ENCODE measurements at regions not wholly inside any gene's neighbourhood (a gene's known extent, or its start where the extent isn't known, plus 50 kb on each side); places are given as distances from the start of the nearest gene placed in this dataset.

DNA sequence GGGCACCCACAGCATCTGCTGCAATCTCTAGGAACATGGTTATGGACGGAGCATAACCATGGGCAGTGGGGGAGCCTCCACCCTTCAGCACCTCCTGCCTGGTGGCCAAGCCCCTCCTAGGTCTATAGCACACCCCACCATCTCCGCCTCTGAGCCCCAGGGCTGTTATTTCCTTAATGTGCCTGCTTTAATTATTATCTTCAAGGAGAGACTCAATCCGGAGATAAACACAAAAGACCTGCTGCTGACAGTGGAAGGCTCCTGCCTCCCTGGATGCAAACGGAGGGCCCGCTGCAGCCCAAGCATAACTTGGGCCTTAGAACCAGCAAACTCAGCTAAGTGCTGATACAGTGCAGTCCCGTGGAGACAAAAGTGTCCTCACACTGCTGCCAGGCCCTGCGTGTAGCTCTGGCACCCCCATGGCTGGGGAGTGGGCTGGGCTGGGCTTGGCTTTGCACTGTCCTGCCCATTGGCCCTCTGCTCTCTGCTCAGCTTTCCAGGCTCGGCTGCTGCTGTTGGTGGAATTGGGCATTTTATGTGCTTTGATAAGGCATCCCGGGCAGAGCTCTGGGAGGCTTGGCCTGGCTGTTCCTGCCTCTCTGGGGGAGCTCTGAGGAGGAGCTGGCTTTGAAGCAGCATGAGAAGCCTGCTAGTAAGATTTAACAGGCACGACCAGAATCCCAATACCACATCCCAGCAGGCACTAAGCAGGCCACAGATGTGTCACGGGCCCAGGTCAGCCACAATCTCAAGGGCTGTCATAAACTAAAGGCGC lies 620.2 kb downstream of the PTPRU start:
- no peak for TF ChIP-seq EZH2phosphoT487 (IDR thresholded peaks at IDR 0.05; ENCODE audit: borderline replicate concordance)
- TF ChIP-seq, protein P1, sequence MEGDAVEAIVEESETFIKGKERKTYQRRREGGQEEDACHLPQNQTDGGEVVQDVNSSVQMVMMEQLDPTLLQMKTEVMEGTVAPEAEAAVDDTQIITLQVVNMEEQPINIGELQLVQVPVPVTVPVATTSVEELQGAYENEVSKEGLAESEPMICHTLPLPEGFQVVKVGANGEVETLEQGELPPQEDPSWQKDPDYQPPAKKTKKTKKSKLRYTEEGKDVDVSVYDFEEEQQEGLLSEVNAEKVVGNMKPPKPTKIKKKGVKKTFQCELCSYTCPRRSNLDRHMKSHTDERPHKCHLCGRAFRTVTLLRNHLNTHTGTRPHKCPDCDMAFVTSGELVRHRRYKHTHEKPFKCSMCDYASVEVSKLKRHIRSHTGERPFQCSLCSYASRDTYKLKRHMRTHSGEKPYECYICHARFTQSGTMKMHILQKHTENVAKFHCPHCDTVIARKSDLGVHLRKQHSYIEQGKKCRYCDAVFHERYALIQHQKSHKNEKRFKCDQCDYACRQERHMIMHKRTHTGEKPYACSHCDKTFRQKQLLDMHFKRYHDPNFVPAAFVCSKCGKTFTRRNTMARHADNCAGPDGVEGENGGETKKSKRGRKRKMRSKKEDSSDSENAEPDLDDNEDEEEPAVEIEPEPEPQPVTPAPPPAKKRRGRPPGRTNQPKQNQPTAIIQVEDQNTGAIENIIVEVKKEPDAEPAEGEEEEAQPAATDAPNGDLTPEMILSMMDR (conservative IDR thresholded peaks at IDR 0.05; ENCODE audit: low read length), result no peak
- no peak overlapping the region for H2AFZ ChIP-seq (ENCODE audit: low read length)
- no peak overlapping the region for H3K4me2 ChIP-seq (ENCODE audit: low read depth, low read length, poor library complexity, severe bottlenecking)
- no peaks in the 10 kb centered on the region for H4K20me1 ChIP-seq (ENCODE audit: insufficient read depth, low read length, poor library complexity, severe bottlenecking)
- H3K9me2 ChIP-seq (replicated peaks; ENCODE audit: low read depth, low read length), result no peaks in the 10 kb centered on the region
- H3F3A ChIP-seq (ENCODE audit: low read depth), result no peaks in the 10 kb centered on the region
- H3K9ac ChIP-seq (ENCODE audit: low read depth, low read length, poor library complexity, severe bottlenecking), result no peak overlapping the region
- peaks cover 5% of the 10 kb centered on the region; the same call in 1 of the 2 replicates for H3K9me3 ChIP-seq (ENCODE audit: insufficient read depth, low read depth, low read length)
- no peak overlapping the region for H3K4me3 ChIP-seq (ENCODE audit: low read length, poor library complexity, severe bottlenecking)
- H3K36me3 ChIP-seq (ENCODE audit: insufficient read depth, low read length), result no peaks in the 10 kb centered on the region
- no peaks in the 10 kb centered on the region for H3K27me3 ChIP-seq (ENCODE audit: insufficient read depth, low read length, poor library complexity, severe bottlenecking)
- no peaks in the 10 kb centered on the region for H3K79me2 ChIP-seq (ENCODE audit: insufficient read depth, low read length)
- H3K4me1 ChIP-seq (ENCODE audit: insufficient read depth, low read length, poor library complexity, severe bottlenecking), result no peaks in the 10 kb centered on the region

DNA sequence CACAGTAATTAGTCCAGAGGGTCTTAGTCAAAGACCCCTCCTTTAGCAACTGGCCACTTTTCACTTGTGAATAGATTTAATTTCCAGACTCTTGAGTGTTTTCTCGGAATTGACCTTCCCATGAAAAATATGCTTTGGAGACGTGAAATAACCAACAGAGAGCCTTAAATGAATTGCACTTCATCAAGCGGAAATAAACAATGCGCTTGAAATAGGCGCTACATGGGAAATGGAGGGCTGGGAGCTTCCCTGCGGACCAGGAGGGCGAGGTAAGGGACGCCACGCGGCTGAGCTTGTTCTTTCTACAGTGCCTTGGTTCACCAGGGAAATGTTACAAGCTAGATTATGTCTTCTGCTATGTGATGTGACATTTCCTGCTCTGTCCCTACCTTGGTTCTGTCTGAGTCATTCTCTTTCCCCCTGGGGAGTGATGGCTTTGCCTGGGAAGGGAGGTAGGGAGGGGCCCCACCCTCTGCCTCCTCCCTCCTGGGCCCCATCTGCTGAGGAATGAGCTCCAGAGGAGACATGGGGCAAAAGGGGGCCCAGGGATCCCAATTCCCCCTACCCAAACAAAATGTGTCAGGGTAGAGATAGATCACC lies 619.3 kb downstream of the PTPRU start:
- no peaks in the 10 kb centered on the region for H4K20me1 ChIP-seq (ENCODE audit: insufficient read depth, low read length, poor library complexity, severe bottlenecking)
- H3K9me2 ChIP-seq (replicated peaks; ENCODE audit: low read depth, low read length), result no peaks in the 10 kb centered on the region
- no peak overlapping the region for H3K4me3 ChIP-seq (ENCODE audit: low read length, poor library complexity, severe bottlenecking)
- H3K9ac ChIP-seq (ENCODE audit: low read depth, low read length, poor library complexity, severe bottlenecking), result no peak overlapping the region
- no peaks in the 10 kb centered on the region for H3K4me1 ChIP-seq (ENCODE audit: insufficient read depth, low read length, poor library complexity, severe bottlenecking)
- no peaks in the 10 kb centered on the region for H3K79me2 ChIP-seq (ENCODE audit: insufficient read depth, low read length)
- no peak overlapping the region for H2AFZ ChIP-seq (ENCODE audit: low read length)
- no peak overlapping the region for H3K4me2 ChIP-seq (ENCODE audit: low read depth, low read length, poor library complexity, severe bottlenecking)
- no peaks in the 10 kb centered on the region for H3K36me3 ChIP-seq (ENCODE audit: insufficient read depth, low read length)
- H3K9me3 ChIP-seq (ENCODE audit: insufficient read depth, low read depth, low read length), result no peaks in the 10 kb centered on the region; the same call in 1 of the 2 replicates
- H3K27me3 ChIP-seq (ENCODE audit: insufficient read depth, low read length, poor library complexity, severe bottlenecking), result no peaks in the 10 kb centered on the region
- no peaks in the 10 kb centered on the region for H3F3A ChIP-seq (ENCODE audit: low read depth)
- TF ChIP-seq, protein P1 (conservative IDR thresholded peaks at IDR 0.05; ENCODE audit: low read length), result no peak
- no peak for TF ChIP-seq EZH2phosphoT487 (IDR thresholded peaks at IDR 0.05; ENCODE audit: borderline replicate concordance)

DNA sequence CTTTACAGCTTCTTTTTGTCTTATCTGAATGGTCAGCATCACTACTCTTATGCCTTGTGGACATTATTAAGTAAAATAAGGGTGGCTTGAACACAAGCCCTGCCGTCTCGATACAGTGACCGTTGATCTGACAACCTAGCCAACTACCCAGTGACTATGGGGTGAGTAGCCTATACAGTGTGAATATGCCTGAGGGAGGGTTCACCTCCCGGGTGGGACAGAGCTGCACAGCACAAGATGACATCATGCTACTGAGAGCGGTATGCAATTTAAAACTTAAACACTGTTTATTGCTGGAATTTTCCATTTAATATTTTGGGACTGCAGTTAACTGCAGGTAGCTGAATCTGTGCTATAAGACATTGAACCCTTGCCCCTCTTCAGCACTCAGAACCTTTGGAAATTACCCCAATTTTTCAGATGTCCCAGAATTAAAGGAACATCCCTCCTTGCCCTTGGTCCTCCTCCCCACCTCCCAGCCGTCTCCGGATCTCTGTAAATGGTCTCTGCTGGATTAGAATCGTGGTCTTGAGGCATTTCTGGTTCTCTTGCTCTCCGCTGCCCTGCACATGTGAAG lies 618.5 kb downstream of the PTPRU start:
- TF ChIP-seq, protein P1 (conservative IDR thresholded peaks at IDR 0.05; ENCODE audit: low read length), result no peak
- TF ChIP-seq EZH2phosphoT487 (IDR thresholded peaks at IDR 0.05; ENCODE audit: borderline replicate concordance), result no peak
- no peak overlapping the region for H3K4me3 ChIP-seq (ENCODE audit: low read length, poor library complexity, severe bottlenecking)
- no peaks in the 10 kb centered on the region for H3K27me3 ChIP-seq (ENCODE audit: insufficient read depth, low read length, poor library complexity, severe bottlenecking)
- no peak overlapping the region for H3K4me2 ChIP-seq (ENCODE audit: low read depth, low read length, poor library complexity, severe bottlenecking)
- no peaks in the 10 kb centered on the region for H4K20me1 ChIP-seq (ENCODE audit: insufficient read depth, low read length, poor library complexity, severe bottlenecking)
- H3K9me2 ChIP-seq (replicated peaks; ENCODE audit: low read depth, low read length), result no peaks in the 10 kb centered on the region
- no peak overlapping the region for H2AFZ ChIP-seq (ENCODE audit: low read length)
- H3K36me3 ChIP-seq (ENCODE audit: insufficient read depth, low read length), result no peaks in the 10 kb centered on the region
- H3F3A ChIP-seq (ENCODE audit: low read depth), result no peaks in the 10 kb centered on the region
- no peaks in the 10 kb centered on the region; the same call in 1 of the 2 replicates for H3K9me3 ChIP-seq (ENCODE audit: insufficient read depth, low read depth, low read length)
- H3K4me1 ChIP-seq (ENCODE audit: insufficient read depth, low read length, poor library complexity, severe bottlenecking), result no peaks in the 10 kb centered on the region
- H3K79me2 ChIP-seq (ENCODE audit: insufficient read depth, low read length), result no peaks in the 10 kb centered on the region
- H3K9ac ChIP-seq (ENCODE audit: low read depth, low read length, poor library complexity, severe bottlenecking), result no peak overlapping the region
